ENCODE measurements at regions not wholly inside any gene's neighbourhood (a gene's known extent, or its start where the extent isn't known, plus 50 kb on each side); places are given as distances from the start of the nearest gene placed in this dataset.

DNA sequence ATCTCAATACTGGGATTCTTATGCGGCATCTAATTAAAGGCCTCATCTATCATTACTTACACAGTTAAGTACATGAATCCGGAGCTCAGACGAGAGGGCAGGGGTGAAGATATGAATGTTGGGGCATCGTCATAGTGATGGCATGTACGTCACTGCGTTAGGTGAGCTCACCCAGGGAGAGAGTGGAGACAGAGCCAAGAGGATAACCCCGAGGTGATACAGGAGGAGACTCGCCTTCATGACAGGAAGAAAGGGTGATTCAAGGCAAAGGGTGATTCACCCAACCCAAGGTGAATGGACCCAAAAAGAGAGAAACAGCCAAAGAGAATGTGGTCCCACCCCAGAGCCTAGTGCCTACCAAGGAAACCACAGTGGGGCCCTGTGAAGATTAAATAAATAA, 132.9 kb upstream of the BLID start (continued):
- TF ChIP-seq, protein P1, sequence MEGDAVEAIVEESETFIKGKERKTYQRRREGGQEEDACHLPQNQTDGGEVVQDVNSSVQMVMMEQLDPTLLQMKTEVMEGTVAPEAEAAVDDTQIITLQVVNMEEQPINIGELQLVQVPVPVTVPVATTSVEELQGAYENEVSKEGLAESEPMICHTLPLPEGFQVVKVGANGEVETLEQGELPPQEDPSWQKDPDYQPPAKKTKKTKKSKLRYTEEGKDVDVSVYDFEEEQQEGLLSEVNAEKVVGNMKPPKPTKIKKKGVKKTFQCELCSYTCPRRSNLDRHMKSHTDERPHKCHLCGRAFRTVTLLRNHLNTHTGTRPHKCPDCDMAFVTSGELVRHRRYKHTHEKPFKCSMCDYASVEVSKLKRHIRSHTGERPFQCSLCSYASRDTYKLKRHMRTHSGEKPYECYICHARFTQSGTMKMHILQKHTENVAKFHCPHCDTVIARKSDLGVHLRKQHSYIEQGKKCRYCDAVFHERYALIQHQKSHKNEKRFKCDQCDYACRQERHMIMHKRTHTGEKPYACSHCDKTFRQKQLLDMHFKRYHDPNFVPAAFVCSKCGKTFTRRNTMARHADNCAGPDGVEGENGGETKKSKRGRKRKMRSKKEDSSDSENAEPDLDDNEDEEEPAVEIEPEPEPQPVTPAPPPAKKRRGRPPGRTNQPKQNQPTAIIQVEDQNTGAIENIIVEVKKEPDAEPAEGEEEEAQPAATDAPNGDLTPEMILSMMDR (IDR thresholded peaks at IDR 0.05 in 2 of 3, conservative IDR thresholded peaks at IDR 0.05 in 1 of 3; ENCODE audit: borderline replicate concordance in 1 of 3, insufficient read depth in 1 of 3, low read depth in 2 of 3, low read length in 2 of 3): no peak
- TF ChIP-seq CEBPB (IDR thresholded peaks at IDR 0.05; ENCODE audit: low read depth) (no peak), JUND (IDR thresholded peaks at IDR 0.05) (no peak)

DNA sequence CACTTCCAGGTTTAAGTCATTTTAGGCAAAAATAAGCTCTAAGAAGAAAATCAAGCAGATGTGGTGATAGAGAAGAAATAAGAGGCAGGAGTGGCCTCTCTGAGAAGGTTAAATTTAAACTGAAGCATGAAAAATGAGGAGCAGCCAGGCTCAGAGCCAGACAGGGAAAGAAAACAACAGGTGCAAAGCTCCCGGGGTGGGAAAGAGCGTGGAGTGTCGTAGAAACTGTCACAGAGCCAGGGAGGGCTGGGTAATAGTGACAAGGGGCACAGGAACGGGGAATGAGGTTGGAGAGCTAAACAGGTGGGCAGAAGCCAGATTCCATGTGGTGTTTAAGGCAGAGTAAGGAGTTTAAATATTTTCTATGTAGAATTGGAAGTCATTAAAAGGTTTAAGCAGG, 132.1 kb upstream of the BLID start:
- RAD21 ChIA-PET (ENCODE audit: low non-redundant PET in 1 of 2, low total read pairs in 2 of 2, uncharacterized antibody in 2 of 2, unreplicated experiment in 2 of 2): no interaction called here
- no peaks in the 10 kb centered on the region for H3K9me2 ChIP-seq (ENCODE audit: insufficient read depth)
- no TSS peak for BruUV-seq (replicated peaks)
- no peak overlapping the region for H3K27ac ChIP-seq (ENCODE audit: low read depth, low read length)
- no peaks in the 10 kb centered on the region for H3K36me3 ChIP-seq (ENCODE audit: control insufficient read depth in 1 of 2, insufficient read depth in 2 of 2, low read length in 2 of 2)
- ATAC-seq (no peak), DNase-seq (ENCODE audit: low read depth, low spot score) (no peak)
- no peak overlapping the region for H3K9ac ChIP-seq (ENCODE audit: low read length)
- CTCF ChIA-PET: no interaction called here
- no peak overlapping the region for H3K4me2 ChIP-seq (ENCODE audit: low read length)
- H3K79me2 ChIP-seq (ENCODE audit: insufficient read depth, low read length): no peaks in the 10 kb centered on the region
- no peak overlapping the region for H2AFZ ChIP-seq (ENCODE audit: low read depth, low read length, poor library complexity, severe bottlenecking)
- TF ChIP-seq RAD21 (IDR thresholded peaks at IDR 0.05; ENCODE audit: low read depth): no peak
- TF ChIP-seq EGR1 (IDR thresholded peaks at IDR 0.05; ENCODE audit: low read depth): no peak
- TF ChIP-seq POLR2AphosphoS5 (IDR thresholded peaks at IDR 0.05; ENCODE audit: low read depth, low read length): no peak
- TF ChIP-seq EZH2 (IDR thresholded peaks at IDR 0.05): no peak
- TF ChIP-seq TCF7L2 (IDR thresholded peaks at IDR 0.05; ENCODE audit: borderline replicate concordance, extremely low read depth, insufficient read depth, insufficient read length): no peak
- TF ChIP-seq SP1 (IDR thresholded peaks at IDR 0.05; ENCODE audit: low read depth): no peak
- TF ChIP-seq POLR2A (IDR thresholded peaks at IDR 0.05; ENCODE audit: borderline replicate concordance, extremely low read depth, insufficient read depth, insufficient read length): no peak
- TF ChIP-seq SRF (IDR thresholded peaks at IDR 0.05; ENCODE audit: low read depth): no peak
- intact Hi-C loops (cut with micrococcal nuclease): no loop called here
- H3K4me3 ChIP-seq (replicated peaks in 1 of 2; ENCODE audit: low read depth in 1 of 2, low read length in 2 of 2): no peak overlapping the region
- H4K20me1 ChIP-seq (ENCODE audit: insufficient read depth): no peaks in the 10 kb centered on the region
- H3K4me1 ChIP-seq (ENCODE audit: control insufficient read depth in 1 of 2, insufficient read depth in 2 of 2, low read length in 2 of 2): no peaks in the 10 kb centered on the region
- no peaks in the 10 kb centered on the region for H3K27me3 ChIP-seq (ENCODE audit: insufficient read depth, low read length)
- POLR2A ChIA-PET: no interaction called here
- no peaks in the 10 kb centered on the region for H3K9me3 ChIP-seq (ENCODE audit: control insufficient read depth in 1 of 2, insufficient read depth in 1 of 2, low read depth in 1 of 2, low read length in 2 of 2)

Measured in HCT116 (cell line).